Activated gamma-delta T cell treated with Interleukin-2 at 50 U/mL for 16 hours (primary cell): ENCODE measurements at regions not wholly inside any gene's neighbourhood (a gene's known extent, or its start where the extent isn't known, plus 50 kb on each side); places are given as distances from the start of the nearest gene placed in this dataset.
"Not testable (repeated sequence)": the region's sequence is repeated elsewhere in the genome, so short reads cannot be mapped to it uniquely, and the experiment has no call there.

ENCODE experiments used
- DNase-seq: peaks from one replicate; pipeline ENCODE4 v3.0.0-alpha.2; 2020

DNA sequence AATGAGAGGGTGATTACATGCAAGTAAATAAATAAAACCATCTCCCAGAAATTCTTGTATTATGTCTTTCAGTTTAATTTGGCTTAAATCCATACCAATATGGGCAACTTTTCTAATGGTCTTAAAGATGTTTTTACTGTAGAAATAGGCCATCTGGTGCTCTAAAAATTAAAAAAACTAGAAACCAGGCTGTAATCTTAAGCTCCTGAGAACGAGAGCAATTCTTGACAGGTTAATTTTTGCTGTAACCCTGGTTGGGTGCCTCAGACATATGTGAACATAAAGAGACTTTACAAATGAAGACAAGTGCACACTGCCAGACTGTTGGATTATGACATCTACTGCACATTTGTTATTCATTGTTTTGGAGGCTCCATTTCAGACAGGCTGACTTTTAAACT is 246.8 kb upstream of the DAB2 start:
- DNase-seq, result no peak

DNA sequence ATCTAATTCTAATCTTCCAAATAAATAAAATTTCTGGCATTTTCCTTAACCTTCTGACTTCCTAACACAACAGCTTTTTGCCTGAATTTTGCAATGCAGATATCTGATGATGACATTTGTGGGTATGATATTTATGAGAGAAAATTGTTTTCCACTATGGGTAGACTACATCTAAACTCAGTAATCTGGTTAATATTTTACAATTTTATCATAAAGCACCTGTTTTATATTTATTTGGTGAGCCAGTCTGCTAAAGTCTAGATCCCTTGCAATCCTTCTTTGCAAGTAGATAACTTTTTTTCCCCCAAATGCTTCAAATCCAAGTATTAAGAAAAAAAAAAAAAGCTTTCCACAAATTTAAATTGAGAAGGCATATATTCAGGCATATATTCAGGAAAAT is 246.2 kb upstream of the DAB2 start:
- DNase-seq, result no peak

DNA sequence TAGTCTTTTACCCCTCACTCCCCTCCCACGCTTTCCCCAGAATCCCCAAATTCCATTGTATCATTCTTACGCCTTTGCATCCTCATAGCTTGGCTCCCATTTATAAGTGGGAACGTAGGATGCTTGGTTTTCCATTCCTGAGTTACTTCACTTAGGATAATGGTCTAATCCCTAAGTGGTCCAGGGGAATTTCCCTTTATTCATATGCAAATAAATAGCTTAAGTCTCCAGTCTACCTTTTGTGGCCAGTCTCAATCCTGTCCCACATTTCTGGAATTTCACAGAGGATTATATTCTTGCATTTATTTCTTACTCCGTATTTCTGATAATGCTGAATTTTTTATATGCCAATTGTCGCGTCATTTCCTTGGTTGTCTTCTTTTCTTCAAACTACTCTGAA is 245.6 kb upstream of the DAB2 start:
- no peak for DNase-seq

DNA sequence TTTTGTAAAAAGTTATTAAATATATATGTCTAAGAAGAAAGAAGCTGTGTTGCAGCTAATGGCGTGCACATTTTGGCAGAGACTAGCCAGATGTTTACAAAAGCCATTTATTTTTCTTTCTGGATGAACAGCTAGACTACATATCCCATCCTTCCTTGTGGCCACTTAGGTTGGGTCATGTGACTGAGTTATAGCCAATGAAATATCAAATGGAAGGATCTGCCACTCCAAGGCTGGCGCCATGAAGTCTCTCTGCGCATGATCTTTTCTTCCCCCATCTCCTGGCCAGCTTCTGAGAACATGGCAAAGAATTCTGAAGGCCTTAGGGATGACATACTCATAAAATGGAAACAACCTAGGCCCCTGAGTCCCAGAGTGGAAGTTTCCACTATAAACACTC is 244.2 kb upstream of the DAB2 start:
- DNase-seq, result no peak

DNA sequence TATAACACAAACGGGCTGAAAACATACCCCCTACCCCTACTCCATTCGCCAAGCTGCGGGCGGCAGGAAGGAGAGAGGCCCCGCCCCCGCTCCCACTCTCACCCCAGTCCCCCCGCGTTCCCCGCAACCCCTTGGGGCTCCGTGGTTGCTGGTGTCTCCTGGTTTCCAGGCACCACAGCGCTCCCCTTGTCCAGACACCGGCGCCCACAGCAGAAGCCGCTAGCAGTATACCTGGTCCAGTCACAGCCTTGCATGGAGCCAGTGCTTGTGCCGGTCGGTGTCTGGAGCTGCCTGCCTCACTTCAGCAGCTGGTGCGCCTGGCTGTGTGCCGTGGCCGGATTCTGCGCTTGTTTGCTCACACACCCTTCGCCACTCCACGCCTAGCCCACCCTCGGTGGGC is 240.5 kb upstream of the DAB2 start:
- DNase-seq, result no peak

DNA sequence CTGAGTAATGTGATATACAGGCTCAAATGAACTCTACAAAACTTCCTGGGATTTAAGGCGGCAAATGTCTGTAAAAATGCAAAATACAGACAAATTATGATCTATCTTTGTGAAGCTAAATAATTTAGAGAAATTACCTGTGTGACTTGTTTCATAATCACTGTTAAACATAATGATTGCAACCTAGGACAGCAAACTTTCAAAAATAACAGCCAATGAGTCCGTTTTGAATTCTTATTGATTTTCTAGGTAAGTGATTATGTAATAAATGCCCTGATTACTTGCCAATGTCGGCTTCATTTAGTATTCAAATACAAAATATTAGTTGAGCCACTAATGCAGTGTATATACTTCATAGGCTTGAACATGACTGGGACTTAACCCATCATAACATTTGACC is 238.2 kb upstream of the DAB2 start:
- no peak for DNase-seq

DNA sequence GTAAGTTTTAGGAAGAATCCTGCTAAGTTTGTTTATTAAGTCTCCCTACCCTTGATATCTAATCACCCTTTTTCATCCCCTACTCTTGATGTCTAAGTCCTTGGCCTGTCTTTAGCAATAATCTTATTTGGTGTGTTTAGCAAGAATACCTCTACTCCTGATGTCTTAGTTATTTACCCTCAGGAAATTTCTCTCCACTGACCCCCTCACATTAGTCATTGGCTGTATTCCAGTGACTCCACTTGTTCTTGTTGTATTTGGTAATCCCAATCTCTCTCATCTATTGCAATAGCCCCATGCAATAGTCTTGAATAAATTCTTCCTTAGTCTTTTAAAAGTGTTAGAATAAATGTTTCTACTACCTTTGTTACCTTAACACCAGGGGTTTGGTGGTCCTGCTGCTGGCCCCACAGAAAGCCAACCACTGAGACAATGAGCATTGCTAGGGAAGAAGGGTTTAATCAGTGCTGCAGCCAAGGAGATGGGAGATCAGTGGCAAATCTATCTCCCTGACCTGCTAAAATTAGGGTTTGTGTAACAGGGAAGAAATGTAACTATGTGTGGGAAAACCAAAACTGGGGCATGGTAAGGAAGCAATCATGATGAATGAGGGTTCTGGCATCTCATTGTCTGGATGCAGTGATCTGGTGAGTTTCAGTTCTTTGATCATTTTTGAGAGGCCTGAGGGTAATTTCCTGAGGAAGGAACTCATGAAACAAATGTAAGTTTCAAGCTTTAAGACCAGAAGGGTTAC is 236.4 kb upstream of the DAB2 start:
- DNase-seq, result no peak

DNA sequence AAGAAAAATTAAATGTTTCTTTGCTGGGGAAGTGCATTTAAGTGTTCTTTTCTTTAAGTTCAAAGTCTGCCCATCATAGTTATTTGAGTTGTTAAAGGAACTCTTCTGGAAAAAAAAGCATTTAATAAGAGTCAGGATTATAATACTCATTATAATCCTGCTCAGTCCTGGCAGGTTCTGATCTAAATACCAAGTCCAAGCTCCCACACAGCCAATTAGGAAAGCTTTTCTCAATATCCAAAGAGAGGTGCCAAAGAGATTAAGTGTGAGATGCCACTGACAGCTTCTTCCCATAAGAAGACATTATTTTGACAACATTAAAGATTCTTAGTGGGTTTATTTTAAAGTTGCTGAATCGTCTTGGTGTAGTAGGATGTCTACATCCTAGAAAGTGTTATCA is 235.2 kb upstream of the DAB2 start:
- no peak for DNase-seq

DNA sequence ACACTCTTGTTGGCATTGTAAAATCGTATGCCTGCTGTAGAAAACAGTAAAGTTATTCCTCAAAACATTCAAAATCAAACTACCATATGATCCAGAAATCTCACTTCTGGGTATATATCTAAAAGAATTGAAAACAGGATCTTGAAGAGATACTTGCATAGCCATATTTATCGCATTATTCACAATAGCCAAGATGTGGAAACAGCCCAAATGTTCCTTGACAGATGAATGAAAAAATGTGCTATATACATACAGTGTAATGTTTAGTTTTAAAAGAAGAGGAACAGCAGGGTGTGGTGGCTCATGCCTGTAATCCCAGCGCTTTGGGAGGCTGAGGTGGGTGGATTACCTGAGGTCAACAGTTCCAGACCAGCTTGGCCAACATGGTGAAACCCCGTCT is 234.1 kb upstream of the DAB2 start:
- no peak for DNase-seq

DNA sequence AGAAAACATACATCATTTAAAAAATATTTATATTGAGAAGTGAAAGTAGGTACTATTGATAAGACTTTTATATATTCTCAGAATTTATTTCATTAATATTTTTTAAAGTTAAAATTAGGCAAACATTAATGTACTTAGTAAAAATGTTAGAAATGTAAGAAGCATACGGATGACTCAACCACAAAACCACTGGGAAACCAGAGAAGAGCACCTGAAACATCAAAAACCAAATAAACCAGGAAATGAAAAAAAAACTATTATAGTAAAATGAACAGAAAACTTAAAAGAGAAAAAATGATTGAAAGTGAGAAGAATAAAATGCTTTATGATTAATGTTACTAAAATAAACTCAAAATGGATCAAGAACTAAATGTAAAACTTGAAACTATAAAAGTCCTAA is 233.2 kb upstream of the DAB2 start:
- no peak for DNase-seq

DNA sequence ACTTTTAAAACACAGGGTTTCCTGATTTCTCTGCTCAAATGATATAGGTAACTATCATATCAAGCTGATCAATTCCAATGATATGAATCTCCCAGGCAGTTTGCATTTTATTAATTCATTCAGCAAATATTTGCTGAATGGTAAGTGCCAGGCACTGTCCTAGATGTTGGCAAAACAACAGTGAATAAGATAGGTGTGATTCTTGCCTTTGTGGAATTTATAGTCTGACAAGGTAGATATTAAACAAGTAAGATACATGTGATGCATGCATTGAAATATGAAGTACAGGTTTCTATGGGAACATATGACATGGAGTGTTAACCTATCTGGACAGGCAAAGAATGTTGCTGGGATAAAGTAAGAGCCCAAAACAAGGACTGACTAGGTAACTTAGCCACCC is 231.8 kb upstream of the DAB2 start:
- no peak for DNase-seq

DNA sequence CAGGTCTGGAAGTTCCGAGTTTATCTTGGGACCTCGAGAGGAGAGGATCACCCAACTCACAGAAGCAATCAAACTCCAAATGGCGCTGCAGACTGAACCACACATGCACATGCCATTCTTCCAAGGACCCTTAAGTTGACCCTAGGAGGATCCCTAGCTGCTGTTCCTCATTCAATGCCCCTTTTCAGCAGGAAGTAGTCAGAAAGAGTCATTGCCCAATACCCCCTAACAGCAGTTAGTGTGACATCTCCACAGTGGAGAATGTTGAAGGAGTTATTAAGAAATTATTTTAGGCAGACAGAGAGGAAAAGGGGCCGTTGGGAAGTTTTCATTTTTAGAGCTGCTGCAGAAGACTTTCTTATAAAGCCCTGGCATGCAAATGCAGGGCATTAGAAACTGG is 229.9 kb upstream of the DAB2 start:
- DNase-seq, result no peak

DNA sequence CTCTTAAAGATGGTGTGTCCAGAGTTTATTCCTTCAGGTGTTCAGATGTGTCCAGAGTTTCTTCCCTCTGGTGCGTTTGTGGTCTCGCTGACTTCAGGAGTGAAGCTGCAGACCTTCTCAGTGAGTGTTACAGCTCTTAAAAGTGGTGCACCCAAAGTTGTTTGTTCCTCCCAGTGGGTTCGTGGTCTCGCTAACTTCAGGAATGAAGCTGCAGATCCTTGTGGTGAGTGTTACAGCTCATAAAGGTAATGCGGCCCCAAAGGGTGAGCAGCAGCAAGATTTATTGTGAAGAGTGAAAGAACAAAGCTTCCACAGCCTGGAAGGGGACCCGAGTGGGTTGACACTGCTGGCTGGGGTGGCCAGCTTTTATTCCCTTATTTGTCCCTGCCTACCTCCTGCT is 227.7 kb upstream of the DAB2 start:
- DNase-seq, result not testable (repeated sequence)

DNA sequence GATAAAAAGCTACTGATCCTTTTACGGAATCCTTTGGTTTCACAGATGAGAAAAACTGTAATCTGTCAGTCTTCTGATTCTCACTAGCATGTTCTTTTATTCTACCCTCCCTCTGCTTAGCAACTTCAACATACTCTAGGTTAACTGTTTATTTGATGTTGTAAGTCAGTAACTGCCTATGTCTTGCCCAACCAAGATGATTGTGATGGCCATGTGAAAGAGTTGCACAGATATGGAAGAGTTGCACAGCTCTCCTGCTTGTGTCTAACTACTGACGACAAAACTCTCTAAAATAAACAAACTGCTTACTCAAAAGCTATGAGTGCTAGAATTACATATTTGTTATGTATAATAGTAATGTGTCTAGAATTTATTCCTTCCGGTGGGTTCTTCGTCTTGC is 227.3 kb upstream of the DAB2 start:
- no peak for DNase-seq

DNA sequence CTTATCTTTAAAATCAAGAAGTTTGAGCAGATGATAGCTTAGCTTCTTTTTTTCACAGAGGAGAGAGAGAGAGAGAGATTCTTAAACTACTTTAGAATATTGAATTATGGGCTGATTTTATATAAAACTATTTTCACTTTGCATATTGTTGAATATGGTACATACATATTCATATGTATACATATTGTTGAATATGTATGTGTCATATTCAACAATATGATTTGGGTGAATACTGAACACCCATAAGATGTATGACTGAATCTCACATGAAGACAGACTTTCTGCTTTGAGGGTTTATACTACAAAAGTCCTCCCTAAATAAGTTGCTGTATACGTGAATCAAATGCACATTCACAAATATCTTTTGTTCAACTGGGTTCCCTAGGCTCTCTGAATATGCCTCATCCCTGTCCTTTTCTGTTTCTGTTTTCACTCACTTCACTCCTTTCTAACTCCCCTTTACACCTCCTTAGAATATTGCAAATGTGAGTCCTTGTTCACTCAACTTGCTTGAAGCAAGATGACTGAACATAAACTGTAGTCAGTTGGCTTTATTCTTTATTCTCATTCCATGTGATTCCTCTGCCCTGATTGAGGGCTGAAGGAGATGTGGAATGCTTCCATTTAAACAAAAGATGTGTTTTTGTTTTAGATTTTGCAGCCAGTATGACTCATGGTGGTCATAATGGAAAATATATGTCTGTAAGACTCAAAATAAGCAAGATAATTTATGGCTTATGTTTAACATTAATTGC is 225.4 kb upstream of the DAB2 start:
- DNase-seq, result no peak

DNA sequence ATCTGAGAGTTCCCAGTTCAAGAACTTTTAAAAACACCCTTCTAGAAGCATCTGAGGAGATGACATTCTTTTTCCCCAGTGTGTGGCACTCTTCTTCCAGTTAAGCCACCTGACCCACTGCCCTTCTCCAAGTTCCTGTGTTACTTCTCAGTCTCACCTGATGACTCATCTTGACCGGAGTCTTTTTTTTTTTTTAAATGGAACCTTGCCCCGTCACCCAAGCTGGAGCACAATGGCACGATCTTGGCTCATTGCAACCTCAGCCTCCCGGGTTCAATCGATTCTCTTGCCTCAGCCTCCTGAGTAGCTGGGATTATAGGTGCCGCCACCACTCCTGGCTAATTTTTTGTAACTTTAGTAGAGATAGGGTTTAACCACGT is 224.1 kb upstream of the DAB2 start:
- DNase-seq, result no peak

DNA sequence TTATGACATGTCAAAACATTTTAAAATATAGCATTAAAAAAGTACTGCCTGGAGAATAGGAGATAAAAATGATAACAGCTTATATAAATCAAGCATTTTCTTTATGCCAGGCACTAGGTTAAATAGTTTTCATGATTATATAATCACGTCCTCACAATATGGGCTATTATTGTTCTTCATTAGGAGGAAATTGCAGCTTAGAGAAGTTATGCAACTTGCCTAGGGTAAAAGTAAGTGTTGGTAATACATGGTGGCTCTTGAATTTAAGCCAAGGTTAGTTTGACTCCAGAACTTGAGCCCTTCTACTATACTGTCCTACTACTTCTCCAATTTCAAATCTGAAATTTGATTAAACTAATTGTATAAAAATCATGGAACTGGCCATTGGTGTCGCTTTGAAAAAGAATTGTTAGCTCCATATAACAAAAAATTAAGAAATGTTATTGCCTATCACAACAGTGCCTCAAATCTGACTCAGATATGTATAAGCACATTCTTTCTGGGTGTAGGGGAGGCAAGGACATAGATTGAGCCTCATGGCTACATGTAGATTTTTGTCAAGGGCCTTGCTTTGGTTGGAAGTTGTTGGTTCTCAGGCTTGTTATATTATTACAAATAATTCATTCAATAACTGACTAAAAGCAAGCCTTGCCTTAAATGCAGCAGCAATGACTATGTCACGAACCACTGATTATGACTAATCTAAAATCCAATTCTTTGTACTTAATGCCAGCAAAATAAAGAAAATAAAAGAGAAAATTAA is 223.5 kb upstream of the DAB2 start:
- no peak for DNase-seq

DNA sequence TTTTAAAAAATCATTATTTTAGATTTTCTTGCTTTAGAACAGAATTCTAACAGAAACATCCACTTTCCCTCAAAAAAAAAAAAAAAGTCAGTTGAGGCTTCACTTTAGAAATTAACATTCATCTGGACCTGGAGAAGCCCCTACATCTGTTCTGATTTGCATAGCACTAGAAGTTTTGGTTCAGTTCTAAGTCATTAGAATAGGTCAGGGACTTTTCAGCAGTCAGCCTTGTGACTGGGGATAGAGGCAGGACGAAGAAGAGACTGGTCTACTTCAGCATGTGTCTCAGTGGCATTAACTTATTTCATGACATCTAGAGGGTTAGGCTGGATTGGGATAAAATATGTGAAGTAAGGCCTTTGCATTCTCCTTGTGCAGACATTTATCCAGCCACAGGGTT is 215.8 kb upstream of the DAB2 start:
- DNase-seq, result no peak

DNA sequence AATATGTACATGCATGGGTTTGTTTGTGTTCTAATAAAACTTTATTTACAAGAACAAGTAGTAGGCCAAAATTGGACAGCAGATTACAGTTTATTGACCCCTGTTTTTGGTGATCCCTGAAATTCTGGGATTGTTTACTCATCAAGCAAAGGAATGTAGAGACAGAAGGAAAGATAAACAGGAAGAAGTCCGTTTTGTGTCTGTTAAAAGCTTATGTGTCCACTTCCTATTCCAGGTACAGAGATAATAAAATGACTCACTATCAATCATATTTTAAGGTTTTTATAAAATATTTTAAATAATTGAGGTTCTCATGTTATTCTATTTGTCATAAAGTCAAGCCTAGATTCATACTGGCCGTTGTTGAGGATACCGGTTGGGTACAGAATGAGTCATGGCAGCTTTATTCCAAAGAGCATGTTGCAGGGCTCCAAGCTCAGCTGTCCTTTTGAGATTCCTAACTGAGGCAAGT is 214.9 kb upstream of the DAB2 start:
- DNase-seq, result no peak

DNA sequence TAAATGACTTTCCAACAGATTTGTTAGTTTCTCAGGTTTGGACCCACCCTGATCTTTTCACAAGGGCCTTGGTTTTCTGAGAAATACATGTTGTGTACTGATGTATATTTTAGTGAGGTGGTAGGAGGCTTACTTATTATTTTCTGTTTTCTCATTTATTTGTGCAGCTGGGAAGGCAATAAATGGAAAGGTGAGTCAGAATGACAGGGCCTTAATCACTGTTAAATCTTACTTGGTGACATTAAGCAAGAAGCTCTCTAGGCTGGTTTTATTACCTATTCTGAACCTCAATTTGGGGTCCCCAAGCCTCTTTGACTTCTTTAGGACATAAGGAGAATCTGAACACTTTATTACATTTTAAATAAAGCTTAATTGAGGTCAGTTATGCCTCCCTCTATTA is 214.0 kb upstream of the DAB2 start:
- no peak for DNase-seq

DNA sequence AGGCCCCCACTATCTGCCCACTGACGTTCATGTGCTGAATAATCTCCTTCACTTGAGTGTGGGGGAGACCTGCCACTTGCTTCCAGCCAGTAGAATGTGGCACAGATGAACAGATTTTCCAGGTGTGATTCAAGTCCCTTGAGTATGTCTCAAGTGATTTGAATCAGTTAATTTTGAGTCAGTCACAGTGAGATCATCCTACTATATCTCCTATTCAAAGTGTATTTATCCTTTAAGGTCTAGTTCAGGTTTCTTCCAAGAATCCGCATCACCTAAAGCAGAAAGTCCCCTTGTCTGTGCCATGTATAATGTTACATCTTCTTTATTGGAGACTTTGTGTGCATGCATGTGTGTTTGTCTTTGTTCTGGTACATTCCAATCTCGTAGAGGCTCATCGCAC is 208.3 kb upstream of the DAB2 start:
- no peak for DNase-seq

DNA sequence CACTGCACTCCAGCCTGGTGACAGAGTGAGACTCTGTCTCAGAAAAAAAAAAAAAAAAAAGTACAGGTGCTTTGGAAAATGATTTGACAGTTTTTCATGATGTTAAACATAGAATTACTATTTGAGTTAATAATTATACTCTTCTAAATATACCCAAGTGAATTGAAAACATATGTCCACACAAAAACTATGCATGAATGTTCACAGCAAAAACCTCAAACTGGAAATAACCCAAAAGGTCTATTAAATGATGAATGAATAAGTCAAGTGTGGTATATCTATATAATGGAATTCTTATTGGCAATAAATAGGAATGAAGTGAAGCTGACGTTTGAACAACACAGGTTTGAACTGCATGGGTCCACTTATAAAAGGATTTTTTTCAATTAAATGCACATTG is 207.2 kb upstream of the DAB2 start:
- DNase-seq, result no peak

DNA sequence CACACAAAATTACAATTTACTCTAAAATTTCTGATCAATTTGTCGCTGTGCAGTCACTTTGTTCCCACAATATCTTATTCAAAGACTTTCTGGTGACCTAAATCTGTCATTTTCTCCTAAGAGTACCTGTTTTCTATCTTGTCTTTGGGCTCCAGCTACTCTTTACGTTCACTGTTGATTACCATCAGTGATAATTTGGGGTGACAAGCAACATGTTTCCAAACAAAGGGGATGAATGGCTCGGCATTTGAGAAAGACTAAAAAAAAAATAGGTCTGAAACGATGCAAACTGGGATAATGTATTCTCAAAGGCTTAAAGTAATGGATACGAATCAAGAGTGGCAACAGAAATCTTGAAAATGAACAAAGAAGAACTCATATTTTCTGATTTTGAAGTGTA is 205.2 kb upstream of the DAB2 start:
- no peak for DNase-seq

DNA sequence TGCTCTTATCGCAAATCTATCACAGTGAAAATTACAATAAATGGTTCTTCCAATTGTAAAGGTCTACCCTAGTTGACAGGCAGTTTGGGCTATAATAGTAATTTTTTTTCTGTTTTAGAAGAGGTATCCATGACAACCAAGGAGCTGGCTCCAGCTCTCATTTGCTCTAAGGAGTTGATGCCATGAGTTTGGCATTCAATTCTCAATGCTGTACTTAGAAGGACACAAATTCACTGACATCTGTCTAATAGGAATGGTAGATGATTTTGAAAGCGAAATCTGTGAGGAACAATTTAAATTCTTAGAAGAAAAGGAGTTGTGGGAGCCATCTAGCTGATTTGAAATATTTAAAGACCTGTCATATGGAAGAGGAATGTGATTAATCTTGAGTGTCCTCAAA is 203.6 kb upstream of the DAB2 start:
- no peak for DNase-seq
